ENCODE measurements at regions not wholly inside any gene's neighbourhood (a gene's known extent, or its start where the extent isn't known, plus 50 kb on each side); places are given as distances from the start of the nearest gene placed in this dataset.

DNA sequence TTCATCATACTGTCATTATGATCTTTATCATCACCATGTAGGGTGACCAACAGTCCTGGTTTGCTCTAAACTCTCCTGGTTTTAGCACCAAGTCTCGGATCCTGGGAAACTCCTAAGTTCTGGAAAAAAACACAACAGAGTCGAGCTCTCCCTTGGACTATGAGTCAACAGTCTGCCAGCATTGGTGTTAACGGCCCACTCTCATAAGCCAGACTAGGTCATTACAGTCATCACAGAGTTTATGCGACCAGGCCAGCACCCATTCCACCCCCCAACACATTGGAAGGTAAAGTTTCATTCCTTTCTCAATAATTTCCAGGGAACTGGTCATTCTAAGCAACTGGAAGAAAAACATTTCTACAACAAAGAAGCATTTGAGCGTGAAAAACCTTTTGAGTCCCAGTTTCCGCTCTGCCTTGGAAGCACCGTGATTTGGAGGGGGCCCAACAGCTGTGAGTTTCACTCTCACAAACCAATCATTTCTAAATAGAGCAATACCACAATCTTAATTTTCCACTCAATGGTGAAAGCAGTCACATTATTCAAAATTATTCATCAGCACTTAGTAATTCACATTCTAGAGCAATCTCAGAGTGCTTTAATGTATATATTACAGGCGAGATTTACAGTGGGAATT lies 445.0 kb downstream of the CDH26 start:
- TF ChIP-seq, protein P1, sequence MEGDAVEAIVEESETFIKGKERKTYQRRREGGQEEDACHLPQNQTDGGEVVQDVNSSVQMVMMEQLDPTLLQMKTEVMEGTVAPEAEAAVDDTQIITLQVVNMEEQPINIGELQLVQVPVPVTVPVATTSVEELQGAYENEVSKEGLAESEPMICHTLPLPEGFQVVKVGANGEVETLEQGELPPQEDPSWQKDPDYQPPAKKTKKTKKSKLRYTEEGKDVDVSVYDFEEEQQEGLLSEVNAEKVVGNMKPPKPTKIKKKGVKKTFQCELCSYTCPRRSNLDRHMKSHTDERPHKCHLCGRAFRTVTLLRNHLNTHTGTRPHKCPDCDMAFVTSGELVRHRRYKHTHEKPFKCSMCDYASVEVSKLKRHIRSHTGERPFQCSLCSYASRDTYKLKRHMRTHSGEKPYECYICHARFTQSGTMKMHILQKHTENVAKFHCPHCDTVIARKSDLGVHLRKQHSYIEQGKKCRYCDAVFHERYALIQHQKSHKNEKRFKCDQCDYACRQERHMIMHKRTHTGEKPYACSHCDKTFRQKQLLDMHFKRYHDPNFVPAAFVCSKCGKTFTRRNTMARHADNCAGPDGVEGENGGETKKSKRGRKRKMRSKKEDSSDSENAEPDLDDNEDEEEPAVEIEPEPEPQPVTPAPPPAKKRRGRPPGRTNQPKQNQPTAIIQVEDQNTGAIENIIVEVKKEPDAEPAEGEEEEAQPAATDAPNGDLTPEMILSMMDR (IDR thresholded peaks at IDR 0.05), result no peak
- no peak for TF ChIP-seq POLR2A (IDR thresholded peaks at IDR 0.05)
- no peak for TF ChIP-seq POLR2AphosphoS5 (IDR thresholded peaks at IDR 0.05)

Data from stomach (tissue), 4 donors.